Hepatic stellate cell (primary cell): ENCODE measurements at regions not wholly inside any gene's neighbourhood (a gene's known extent, or its start where the extent isn't known, plus 50 kb on each side); places are given as distances from the start of the nearest gene placed in this dataset.
"Not testable (repeated sequence)": the region's sequence is repeated elsewhere in the genome, so short reads cannot be mapped to it uniquely, and the experiment has no call there.

Experiments
- DNase-seq: peaks from one replicate; pipeline ENCODE4 v3.0.0; 2011; ENCODE audit warnings: low spot score

DNA sequence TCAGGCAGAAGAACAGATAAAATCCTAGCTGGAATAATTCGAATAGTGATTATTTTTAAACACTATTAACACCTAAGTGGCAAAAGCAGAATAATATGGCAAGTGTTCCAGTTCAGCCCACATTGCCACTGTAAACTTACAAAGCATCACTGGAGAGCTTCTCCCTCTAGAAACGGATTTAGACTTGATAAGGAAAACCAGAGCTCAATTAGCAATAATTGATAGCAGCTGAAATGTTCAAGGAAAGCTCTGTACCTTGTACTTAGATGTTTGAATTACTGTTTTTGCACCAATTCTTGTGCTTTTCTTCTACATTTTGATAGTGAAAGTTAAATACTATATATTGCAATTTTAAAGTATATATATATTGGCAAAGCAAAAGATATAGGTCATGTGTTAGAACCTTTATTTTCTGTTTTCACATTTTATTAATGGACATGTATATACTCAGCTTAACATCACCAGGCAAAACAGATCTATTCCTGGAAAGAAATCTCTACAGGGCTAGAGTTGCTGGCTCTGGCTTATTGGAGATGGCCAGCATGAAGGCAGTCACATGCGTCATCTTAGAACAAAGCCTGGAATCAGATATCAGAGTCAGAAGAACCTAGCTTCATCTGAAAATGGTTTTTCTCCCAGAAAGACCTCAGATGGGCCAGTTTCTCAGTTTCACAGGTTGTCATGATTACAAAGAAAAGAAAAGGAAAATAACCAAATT is 149.1 kb upstream of the CTAGE1 start:
- DNase-seq = no peak

- no peak for DNase-seq
Observed at GRCh38 chr18:22567794-22568193, 150.1 kb upstream of the CTAGE1 start.

DNA sequence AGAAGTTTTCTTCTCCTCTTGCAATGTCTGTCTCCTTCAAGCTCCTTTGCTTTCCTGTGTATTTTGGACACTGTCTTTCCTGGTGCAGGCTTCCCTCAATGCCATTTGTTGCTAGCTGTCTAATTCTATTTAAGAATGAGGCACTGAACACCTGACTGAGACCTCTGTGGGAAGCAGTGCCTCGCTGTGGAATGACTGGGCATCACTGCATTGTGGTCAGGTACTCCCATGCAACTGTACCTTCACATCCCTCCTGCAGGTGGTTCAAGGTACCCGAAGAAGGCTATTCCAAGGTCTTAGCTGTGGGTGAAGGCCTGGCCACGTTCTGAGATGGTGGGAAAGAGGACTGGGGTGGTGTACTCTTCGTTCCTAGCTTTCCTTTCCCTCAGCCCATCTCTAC is 152.8 kb upstream of the CTAGE1 start:
- DNase-seq = no peak

DNA sequence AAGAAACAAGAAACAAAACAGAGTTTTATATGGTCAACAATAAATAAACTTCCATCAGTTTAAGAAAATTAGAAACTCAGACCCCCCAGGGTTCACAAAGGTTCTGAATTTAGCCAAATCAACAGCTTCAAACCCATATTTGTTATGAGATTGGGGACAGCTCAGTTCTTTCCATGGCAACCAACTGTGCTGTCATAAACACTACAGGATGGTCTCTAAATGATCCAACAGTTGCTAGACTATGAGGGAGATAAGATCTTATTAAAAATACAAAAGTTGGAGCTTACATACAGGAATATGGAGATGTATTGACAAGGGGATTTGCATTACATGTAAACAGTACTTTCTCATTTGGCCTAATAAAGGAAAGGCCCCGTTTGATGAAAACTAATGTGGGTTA is 154.6 kb upstream of the CTAGE1 start:
- no peak for DNase-seq

DNA sequence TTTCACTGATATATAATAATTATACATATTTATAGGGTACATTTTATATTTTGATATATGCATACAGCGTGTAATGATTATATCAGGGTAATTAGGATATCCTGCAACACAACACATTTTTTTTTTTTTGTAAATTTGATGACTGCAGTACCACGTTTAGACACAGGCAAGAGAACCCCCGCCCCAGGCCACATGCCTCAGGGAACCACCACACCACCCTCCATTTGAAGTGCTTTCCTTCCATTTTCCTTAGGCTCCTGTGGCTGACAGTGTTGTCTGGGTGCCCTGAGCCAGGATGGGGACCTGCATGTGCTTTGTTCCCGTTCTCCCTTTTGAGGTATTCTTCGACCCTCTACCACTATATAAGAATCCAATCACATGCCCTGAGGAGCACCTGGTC is 161.6 kb upstream of the CTAGE1 start:
- no peak for DNase-seq

DNA sequence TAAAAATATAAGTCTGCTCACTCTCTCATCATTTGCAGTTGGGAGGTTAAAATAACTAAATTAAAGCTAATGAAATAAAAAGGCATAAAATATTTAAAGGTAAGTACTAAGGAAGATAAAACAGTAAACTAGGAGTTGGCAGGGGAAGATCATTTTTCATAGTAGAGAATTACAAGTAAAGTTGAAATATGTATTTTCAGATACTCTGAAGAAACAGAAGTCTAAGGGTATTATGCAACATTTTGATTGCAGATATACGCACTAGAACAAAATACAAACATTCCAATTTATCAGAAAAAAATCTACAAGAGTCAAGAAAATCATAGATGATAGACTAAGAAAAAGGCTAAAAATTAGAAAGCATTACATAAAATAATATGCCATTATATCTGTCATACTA is 167.6 kb upstream of the CTAGE1 start:
- no peak for DNase-seq

DNA sequence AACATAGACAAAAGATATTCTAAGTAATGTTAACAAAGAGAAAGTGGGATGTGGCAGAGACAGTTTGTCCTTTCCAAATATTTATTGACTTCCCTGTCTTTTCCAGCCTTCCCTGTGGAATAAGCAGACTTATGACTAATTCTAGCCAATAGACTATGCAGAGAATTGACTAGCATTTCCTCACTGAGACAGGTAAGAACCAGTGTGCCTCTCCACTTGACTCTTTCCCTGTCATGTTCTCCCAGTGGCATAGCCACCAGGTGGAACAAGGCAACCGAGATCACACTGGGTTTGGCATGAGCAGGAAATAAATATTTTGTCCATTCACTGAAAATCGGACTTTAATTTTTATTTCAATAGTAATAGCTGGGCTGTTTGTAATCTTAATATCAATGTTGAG is 168.1 kb upstream of the CTAGE1 start:
- no peak for DNase-seq

- peak; percentile 7 for DNase-seq
Observed at GRCh38 chr18:22591222-22591621, 173.5 kb upstream of the CTAGE1 start.

DNA sequence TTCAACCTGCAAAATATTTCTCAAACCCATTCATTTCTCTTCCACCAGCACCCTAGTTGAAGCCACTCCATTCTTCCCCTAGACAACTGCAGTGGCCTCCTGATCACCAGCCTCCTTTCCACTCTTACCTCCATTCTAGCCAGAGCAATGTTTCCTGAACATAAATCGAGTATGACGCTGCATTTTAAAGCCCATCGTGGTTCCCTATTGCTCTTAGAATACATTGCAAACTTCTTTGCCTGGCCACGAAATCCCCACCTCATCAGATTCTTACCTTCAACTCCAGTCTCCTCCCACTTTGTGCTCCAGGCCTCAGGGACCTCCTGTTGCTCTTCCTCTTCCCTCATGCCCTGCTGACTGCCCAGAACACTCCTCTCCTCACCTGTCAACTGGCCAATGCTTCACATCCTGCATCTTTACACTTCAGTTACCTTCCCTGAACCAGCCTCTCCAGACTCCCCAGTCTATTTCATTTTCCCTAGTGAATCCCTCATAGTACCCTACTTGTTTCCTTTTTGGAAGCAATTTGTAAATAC is 176.5 kb upstream of the CTAGE1 start:
- DNase-seq = no peak

DNA sequence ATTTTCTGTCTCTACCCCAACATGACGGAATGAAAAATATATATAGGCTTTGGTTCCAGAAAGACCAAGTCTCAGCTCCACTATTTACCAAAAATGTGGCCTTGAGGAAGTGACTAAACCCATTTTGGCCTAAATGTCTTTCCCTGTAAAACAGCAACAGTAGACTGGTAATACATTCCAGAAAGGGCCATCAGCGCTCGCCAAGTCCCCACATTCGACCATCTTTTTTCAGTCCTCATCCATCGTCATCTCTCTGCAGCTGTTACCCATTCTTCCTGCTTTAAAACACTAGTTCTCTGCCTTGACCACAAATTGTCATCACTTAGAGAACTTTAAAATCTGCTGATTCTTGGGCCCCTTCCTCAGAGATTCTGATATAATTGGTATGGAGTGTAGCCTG is 183.8 kb upstream of the CTAGE1 start:
- no peak for DNase-seq

GRCh38 chr18:22602456-22602855 is 184.7 kb upstream of the CTAGE1 start:
- DNase-seq = not testable (repeated sequence)

DNA sequence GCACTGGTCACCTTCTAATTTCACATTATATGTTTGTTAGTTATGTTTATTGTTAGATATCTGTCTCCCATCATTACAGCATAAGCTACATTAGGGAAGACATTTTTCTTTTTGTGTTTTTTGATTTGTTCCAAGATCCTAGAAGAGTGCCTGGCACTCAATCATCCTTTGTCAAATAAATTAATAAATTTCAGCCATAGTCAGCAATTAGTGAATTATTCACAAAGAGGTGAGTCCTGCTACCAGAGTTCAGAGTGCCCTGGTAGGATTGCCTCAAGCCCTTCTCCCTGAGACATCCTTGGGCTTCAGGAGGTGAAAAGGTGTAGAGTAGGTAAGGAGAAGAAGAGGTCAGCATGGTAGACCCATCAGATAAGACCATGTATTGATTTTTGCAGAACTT is 186.2 kb upstream of the CTAGE1 start:
- no peak for DNase-seq

DNA sequence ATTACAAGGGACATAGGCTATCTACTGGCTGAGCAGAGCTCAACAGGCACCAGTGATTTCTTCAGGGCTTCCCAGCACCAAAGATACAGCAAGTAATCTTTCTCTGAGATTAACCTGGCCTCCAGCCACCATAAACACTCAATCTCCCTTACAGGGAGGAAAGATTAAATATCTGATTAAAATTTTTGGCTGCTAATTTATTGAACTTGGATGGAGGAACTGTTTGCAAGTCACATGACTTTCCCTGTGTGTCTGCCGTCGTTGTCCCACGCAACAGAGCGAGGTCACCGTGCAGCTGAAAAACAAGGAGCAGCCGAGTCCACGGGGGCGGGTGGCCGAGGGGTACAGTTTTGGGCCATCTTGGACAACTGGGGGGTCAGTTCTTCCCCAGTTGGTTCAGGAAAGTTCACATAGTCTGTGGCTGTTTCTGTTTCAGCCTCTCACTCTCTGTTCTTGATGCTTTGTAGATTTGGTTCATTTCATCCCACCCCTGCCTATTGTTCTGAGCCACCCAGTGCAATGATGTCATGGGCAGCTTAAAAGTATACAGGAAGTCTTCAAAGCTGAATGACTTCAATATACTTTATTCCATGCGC is 186.8 kb upstream of the CTAGE1 start:
- DNase-seq = peak; percentile 13

DNA sequence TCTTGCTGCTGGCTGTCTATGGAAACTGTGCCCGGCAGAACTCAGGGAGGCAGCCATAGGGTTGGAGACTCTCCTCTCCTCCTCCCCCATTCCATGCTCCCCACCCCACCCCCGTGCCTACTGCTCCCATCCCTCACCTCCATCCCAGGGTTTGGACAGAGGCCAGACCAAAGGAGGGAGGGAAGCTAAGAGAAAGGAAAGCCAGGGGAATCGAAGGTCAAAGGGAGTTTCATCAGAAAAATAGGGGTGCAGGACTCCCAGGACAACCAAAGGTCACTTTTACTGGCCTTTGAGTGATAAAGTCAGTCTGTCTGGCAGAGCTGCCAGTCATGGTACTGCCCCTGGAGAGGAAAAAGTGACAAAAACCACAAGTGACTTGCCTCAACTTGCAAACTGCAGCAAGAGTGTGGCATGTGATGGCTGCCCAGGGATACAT is 187.3 kb upstream of the CTAGE1 start:
- DNase-seq = no peak

DNA sequence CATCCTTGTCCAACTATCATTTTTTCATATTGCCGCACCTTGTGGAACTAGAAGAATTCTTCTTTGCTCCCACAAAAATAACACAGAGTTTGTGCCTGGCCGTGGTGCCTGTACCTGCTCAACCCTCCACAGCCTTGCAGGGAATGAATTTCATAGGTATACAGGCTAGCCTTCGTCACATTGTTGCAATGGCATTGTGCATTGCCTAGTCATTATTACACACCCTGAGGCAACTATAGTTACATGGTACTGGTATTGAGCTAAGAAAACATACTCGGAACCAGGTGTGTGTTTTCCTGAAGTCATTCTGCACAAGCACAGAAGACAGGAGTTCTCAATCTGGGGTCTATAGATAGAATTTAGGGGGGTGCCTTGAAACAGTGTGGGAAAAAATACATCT is 188.0 kb upstream of the CTAGE1 start:
- DNase-seq = no peak

DNA sequence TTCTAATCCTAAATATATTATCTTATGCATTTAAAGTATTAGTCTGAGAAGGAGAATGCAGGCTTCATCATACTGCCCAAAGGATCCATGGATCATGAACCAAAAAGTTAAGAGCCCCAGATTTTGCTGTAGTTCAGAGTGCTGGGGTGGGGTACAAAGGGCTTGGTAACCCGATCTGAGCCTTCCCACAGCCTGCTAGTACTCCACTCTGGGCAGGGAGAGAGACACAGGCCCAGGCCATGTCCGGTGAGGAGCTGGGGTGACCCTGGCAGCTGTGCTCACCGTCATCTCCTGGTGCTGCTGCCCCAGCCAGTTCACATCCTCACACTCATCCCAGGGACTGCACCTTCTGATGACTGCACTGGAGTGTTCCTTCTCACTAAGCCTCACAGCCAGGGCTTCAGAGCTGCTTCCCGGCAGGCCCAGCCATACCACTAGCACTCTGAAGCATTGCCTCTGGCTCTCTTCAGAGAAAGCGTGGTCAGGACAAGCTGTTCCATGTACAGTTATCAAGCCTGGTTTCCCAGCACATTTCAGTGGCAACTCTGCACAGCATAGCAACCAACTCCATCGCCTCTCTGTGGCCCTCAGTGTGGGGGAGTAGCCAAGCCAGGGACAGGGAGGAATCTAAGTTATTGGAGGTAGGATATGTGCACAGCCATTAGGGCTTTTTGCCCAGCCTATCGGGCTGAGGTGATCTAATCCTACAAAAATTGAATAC is 189.0 kb upstream of the CTAGE1 start:
- DNase-seq = peak; percentile 17

DNA sequence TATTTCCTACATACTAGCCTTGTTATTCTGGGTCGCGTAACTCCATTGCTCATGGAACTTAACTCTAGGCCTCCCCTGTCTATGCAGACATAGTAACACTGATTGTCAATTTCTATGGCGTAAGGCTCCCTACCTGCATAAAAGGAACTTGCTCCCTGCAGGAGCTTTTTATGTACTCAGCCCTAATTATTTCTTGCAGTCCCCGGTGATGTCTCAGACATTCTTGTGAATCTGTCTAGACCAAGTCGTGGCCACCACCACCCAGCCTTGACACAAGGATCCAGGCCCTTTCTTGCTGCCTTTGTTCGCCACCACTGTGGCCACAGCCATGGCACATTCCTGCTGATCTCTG is 189.5 kb upstream of the CTAGE1 start:
- DNase-seq = no peak

- DNase-seq = no peak
Observed at GRCh38 chr18:22608847-22609246, 191.1 kb upstream of the CTAGE1 start.

GRCh38 chr18:22609642-22610041 is 191.9 kb upstream of the CTAGE1 start:
- peak; percentile 38 for DNase-seq

GRCh38 chr18:22613058-22613690 is 195.5 kb upstream of the CTAGE1 start:
- DNase-seq = no peak

DNA sequence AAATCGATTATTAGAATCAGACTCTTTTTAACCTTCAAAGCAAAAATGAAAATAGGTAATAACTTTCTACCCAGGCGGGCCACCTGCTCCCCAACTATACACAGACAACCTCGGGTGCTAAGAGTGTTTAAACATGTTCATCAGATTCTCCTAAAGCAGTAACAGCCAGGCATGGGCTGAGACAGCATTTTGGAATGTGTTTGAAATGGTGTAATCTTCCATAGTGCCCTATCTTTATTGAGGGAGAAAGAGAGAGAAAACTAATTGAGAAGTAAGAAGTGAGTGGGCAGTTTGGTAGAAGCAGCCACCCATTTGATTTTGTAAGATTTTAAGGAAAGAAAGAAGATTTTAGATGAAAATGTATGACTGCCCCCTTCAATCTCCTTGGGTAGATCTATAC is 196.1 kb upstream of the CTAGE1 start:
- DNase-seq = no peak

DNA sequence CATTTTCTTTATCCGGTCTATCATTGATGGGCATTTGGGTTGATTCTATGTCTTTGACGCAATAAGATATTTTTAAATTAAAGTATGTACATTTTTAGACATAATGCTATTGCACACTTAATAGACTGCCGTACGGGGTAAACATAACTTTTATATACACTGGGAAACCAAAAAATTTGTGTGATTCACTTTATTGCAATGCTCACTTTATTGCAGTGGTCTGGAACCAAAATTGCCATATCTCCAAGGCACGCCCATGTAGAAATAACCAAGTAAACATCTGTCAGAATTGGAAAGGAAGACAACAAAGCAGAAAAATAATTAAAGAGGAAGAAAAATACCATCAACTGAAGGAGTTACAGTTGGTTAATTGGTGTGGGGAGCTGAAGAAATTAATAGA is 205.8 kb upstream of the CTAGE1 start:
- no peak for DNase-seq

DNA sequence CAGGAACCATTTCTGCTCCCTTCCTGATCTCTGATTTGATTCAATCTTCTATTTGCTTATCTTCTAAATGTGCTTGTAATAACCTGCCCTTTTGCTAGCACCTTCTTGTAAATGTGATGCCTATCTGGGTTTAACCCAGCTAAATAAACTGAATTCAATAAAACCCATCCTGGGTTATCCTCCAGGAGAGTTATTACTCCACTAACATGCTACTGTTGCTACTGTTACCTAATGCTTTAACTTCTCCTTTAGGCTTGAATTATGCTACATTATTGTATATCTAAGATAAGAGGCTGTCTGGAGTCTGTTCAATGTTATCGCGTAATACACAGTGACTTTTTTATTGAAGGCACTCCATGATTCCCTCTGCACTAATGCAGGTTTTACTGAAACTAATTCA is 206.5 kb upstream of the CTAGE1 start:
- DNase-seq = no peak
